ENCODE measurements at regions not wholly inside any gene's neighbourhood (a gene's known extent, or its start where the extent isn't known, plus 50 kb on each side); places are given as distances from the start of the nearest gene placed in this dataset.
"Not testable (repeated sequence)": the region's sequence is repeated elsewhere in the genome, so short reads cannot be mapped to it uniquely, and the experiment has no call there.

GRCh38 chr10:78657163-78657861, 411.5 kb upstream of the ZMIZ1 start:
- DNase-seq (ENCODE audit: insufficient read length, low spot score) (peak; percentile 84), FAIRE-seq (peak; percentile 86)
- no peak for TF ChIP-seq POLR2A (IDR thresholded peaks at IDR 0.05; ENCODE audit: low read depth, low read length)

GRCh38 chr10:78657862-78658165, 411.0 kb upstream of the ZMIZ1 start:
- TF ChIP-seq POLR2A (IDR thresholded peaks at IDR 0.05; ENCODE audit: low read depth, low read length) = no peak
- no peak for DNase-seq (ENCODE audit: insufficient read length, low spot score)
- FAIRE-seq = no peak

- no peak for DNase-seq (ENCODE audit: insufficient read length, low spot score)
- no peak for TF ChIP-seq POLR2A (IDR thresholded peaks at IDR 0.05; ENCODE audit: low read depth, low read length)
- peak; percentile 60 for FAIRE-seq
Measured at GRCh38 chr10:78658645-78659597, 409.8 kb upstream of the ZMIZ1 start.

- DNase-seq (ENCODE audit: insufficient read length, low spot score) (no peak), FAIRE-seq (no peak)
- TF ChIP-seq POLR2A (IDR thresholded peaks at IDR 0.05; ENCODE audit: low read depth, low read length) = no peak
Measured at GRCh38 chr10:78659598-78659967, 409.2 kb upstream of the ZMIZ1 start.

GRCh38 chr10:78660446-78661106, 408.2 kb upstream of the ZMIZ1 start:
- FAIRE-seq = no peak
- no peak for TF ChIP-seq POLR2A (IDR thresholded peaks at IDR 0.05; ENCODE audit: low read depth, low read length)
- DNase-seq (ENCODE audit: insufficient read length, low spot score) = no peak

- FAIRE-seq = no peak
- no peak for TF ChIP-seq POLR2A (IDR thresholded peaks at IDR 0.05; ENCODE audit: low read depth, low read length)
- DNase-seq (ENCODE audit: insufficient read length, low spot score) = no peak
Measured at GRCh38 chr10:78663721-78664120, 405.0 kb upstream of the ZMIZ1 start.

- peak; percentile 81 for FAIRE-seq
- no peak for DNase-seq (ENCODE audit: insufficient read length, low spot score)
- TF ChIP-seq POLR2A (IDR thresholded peaks at IDR 0.05; ENCODE audit: low read depth, low read length) = no peak
Measured at GRCh38 chr10:78664929-78665553, 403.7 kb upstream of the ZMIZ1 start.

- DNase-seq (ENCODE audit: insufficient read length, low spot score) (peak; percentile 27), FAIRE-seq (peak; percentile 83)
Measured at GRCh38 chr10:78672918-78673317, 395.8 kb upstream of the ZMIZ1 start.

GRCh38 chr10:78681141-78681540, 387.6 kb upstream of the ZMIZ1 start:
- FAIRE-seq; DNase-seq (ENCODE audit: insufficient read length, low spot score): not testable (repeated sequence)

More at GRCh38 chr10:78672918-78673317, 395.8 kb upstream of the ZMIZ1 start:
- no peak for TF ChIP-seq POLR2A (IDR thresholded peaks at IDR 0.05; ENCODE audit: low read depth, low read length)

GRCh38 chr10:78681986-78682385, 386.8 kb upstream of the ZMIZ1 start:
- not testable (repeated sequence) for DNase-seq (ENCODE audit: insufficient read length, low spot score); FAIRE-seq

GRCh38 chr10:78684947-78685346, 383.8 kb upstream of the ZMIZ1 start:
- FAIRE-seq = no peak

GRCh38 chr10:78685466-78686103, 383.2 kb upstream of the ZMIZ1 start:
- DNase-seq (ENCODE audit: insufficient read length, low spot score) (peak; percentile 56), FAIRE-seq (peak; percentile 36)
- TF ChIP-seq POLR2A (IDR thresholded peaks at IDR 0.05; ENCODE audit: low read depth, low read length) = no peak

More at GRCh38 chr10:78684947-78685346, 383.8 kb upstream of the ZMIZ1 start:
- DNase-seq (ENCODE audit: insufficient read length, low spot score) = no peak
- TF ChIP-seq POLR2A (IDR thresholded peaks at IDR 0.05; ENCODE audit: low read depth, low read length) = no peak

GRCh38 chr10:78686444-78687060, 382.2 kb upstream of the ZMIZ1 start:
- no peak for TF ChIP-seq POLR2A (IDR thresholded peaks at IDR 0.05; ENCODE audit: low read depth, low read length)
- no peak for DNase-seq (ENCODE audit: insufficient read length, low spot score)
- FAIRE-seq = no peak

Measured in H54 (cell line).